ENCODE measurements at regions not wholly inside any gene's neighbourhood (a gene's known extent, or its start where the extent isn't known, plus 50 kb on each side); places are given as distances from the start of the nearest gene placed in this dataset.

DNA sequence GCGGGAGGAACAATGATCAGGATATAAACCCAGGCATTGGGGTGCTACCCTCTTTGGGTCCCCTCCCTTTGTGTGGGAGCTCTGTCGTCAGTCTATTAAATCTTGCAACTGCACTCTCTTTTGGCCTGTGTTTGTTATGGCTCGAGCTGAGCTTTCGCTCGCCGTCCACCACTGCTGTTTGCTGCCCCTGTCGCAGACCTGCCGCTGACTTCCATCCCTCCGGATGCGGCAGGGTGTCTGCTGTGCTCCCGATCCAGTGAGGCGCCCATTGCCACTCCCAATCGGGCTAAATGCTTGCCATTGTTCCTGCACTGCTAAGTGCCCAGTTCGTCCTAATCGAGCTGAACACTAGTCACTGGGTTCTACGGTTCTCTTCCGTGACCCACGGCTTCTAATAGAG lies 1443.7 kb upstream of the CADM2 start (continued):
- no peak for TF ChIP-seq BCLAF1 (IDR thresholded peaks at IDR 0.05)
- TF ChIP-seq MEF2B (IDR thresholded peaks at IDR 0.05; ENCODE audit: partially characterized antibody, poor library complexity, severe bottlenecking) = no peak
- no peak for TF ChIP-seq CBX3 (IDR thresholded peaks at IDR 0.05; ENCODE audit: borderline replicate concordance, low read depth)
- TF ChIP-seq, protein P1, sequence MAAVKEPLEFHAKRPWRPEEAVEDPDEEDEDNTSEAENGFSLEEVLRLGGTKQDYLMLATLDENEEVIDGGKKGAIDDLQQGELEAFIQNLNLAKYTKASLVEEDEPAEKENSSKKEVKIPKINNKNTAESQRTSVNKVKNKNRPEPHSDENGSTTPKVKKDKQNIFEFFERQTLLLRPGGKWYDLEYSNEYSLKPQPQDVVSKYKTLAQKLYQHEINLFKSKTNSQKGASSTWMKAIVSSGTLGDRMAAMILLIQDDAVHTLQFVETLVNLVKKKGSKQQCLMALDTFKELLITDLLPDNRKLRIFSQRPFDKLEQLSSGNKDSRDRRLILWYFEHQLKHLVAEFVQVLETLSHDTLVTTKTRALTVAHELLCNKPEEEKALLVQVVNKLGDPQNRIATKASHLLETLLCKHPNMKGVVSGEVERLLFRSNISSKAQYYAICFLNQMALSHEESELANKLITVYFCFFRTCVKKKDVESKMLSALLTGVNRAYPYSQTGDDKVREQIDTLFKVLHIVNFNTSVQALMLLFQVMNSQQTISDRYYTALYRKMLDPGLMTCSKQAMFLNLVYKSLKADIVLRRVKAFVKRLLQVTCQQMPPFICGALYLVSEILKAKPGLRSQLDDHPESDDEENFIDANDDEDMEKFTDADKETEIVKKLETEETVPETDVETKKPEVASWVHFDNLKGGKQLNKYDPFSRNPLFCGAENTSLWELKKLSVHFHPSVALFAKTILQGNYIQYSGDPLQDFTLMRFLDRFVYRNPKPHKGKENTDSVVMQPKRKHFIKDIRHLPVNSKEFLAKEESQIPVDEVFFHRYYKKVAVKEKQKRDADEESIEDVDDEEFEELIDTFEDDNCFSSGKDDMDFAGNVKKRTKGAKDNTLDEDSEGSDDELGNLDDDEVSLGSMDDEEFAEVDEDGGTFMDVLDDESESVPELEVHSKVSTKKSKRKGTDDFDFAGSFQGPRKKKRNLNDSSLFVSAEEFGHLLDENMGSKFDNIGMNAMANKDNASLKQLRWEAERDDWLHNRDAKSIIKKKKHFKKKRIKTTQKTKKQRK (IDR thresholded peaks at IDR 0.05; ENCODE audit: low read depth, low read length) = no peak
- TF ChIP-seq SMAD1 (IDR thresholded peaks at IDR 0.05; ENCODE audit: low read depth, partially characterized antibody) = no peak
- no peak for TF ChIP-seq CREB1 (IDR thresholded peaks at IDR 0.05; ENCODE audit: low read depth)
- TF ChIP-seq NR2C1 (IDR thresholded peaks at IDR 0.05) = no peak
- no peak for TF ChIP-seq NRF1 (conservative IDR thresholded peaks at IDR 0.05; ENCODE audit: low read depth, low read length)
- TF ChIP-seq, protein P2, sequence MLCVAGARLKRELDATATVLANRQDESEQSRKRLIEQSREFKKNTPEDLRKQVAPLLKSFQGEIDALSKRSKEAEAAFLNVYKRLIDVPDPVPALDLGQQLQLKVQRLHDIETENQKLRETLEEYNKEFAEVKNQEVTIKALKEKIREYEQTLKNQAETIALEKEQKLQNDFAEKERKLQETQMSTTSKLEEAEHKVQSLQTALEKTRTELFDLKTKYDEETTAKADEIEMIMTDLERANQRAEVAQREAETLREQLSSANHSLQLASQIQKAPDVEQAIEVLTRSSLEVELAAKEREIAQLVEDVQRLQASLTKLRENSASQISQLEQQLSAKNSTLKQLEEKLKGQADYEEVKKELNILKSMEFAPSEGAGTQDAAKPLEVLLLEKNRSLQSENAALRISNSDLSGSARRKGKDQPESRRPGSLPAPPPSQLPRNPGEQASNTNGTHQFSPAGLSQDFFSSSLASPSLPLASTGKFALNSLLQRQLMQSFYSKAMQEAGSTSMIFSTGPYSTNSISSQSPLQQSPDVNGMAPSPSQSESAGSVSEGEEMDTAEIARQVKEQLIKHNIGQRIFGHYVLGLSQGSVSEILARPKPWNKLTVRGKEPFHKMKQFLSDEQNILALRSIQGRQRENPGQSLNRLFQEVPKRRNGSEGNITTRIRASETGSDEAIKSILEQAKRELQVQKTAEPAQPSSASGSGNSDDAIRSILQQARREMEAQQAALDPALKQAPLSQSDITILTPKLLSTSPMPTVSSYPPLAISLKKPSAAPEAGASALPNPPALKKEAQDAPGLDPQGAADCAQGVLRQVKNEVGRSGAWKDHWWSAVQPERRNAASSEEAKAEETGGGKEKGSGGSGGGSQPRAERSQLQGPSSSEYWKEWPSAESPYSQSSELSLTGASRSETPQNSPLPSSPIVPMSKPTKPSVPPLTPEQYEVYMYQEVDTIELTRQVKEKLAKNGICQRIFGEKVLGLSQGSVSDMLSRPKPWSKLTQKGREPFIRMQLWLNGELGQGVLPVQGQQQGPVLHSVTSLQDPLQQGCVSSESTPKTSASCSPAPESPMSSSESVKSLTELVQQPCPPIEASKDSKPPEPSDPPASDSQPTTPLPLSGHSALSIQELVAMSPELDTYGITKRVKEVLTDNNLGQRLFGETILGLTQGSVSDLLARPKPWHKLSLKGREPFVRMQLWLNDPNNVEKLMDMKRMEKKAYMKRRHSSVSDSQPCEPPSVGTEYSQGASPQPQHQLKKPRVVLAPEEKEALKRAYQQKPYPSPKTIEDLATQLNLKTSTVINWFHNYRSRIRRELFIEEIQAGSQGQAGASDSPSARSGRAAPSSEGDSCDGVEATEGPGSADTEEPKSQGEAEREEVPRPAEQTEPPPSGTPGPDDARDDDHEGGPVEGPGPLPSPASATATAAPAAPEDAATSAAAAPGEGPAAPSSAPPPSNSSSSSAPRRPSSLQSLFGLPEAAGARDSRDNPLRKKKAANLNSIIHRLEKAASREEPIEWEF (IDR thresholded peaks at IDR 0.05; ENCODE audit: insufficient replicate concordance, low read depth, low read length) = no peak
- TF ChIP-seq KDM1A (IDR thresholded peaks at IDR 0.05; ENCODE audit: borderline replicate concordance) = no peak
- no peak for TF ChIP-seq MYC (IDR thresholded peaks at IDR 0.05; ENCODE audit: insufficient read depth, insufficient read length, insufficient replicate concordance, low read length, severe bottlenecking)

All from GM12878 (cell line).